ENCODE measurements at regions not wholly inside any gene's neighbourhood (a gene's known extent, or its start where the extent isn't known, plus 50 kb on each side); places are given as distances from the start of the nearest gene placed in this dataset.
"Not testable (repeated sequence)": the region's sequence is repeated elsewhere in the genome, so short reads cannot be mapped to it uniquely, and the experiment has no call there.

DNA sequence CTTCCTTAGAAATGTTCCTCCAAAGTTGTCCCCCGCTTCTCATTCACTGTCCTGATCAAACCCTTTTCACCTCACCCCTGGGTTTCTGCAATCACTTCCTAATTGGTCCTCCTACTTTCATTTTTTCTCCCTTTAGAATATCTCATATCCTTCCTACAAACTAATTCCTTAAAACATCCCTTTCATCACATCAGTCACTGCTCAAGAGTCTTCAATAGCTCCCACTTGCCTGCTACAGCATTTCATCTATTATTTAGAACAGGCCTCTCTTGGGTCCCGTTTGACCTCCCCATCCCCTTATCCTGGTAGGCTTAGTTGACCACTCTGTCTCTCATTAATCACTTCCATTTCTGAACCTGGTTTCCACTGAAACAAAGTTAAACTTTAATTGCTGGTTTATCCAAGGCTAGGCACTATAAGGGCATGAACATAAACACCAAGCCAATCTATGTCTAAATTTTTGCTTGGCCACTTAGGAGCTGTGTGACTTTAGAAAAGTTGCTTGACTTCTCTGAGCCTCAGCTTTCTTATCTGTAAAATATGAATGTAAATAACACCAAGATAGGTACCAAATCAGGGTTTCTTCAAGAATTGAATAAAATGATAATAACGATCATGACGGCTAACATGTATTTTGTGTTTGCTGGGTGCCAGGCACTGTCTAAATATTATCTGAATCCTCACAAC, 202.1 kb upstream of the WWC1 start:
- no peak for DNase-seq

DNA sequence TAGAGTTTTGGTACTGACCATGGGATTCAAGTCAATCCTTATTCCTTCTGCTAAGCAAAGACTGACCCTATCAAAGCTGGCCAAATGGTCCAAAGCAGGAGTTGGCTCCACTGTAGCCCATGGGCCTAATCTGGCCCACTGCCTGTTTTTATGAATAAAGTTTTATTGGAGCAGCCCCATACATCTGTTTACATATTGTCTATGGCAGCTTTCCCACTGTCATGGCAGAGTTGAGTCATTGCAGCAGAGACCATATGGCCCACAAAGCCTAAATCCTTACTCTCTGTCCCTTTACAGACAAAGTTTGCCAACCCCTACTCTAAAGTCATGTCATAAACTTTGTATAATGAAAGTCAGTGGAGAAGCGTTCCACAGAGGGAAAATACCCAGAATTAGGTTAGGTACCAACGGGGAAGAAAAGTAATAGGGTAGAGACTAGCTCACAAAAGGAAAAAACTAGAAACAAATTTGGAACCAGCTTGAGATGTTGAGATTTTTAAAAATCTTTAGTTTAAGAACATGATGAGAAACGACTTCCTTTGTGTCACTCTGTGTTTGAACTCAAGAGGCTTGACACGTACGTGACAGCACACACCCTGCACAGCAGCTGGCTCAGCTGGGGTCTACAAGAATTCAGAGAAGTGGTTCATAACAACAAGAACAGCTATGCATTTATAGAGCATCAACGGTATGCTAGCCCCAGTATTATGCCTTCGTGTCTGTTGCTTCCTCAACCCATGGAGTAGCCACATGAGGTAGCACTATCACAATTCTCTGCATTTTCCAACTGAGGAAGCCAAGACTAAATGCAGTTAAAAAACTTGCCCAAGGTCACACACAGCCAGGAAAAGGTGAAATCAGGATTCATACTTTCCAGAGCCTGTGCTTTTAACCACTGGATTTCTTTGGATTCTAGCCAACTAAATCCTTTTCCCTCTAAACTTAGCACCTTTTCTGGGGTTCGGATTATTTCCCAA, 198.9 kb upstream of the WWC1 start:
- no peak for DNase-seq

DNA sequence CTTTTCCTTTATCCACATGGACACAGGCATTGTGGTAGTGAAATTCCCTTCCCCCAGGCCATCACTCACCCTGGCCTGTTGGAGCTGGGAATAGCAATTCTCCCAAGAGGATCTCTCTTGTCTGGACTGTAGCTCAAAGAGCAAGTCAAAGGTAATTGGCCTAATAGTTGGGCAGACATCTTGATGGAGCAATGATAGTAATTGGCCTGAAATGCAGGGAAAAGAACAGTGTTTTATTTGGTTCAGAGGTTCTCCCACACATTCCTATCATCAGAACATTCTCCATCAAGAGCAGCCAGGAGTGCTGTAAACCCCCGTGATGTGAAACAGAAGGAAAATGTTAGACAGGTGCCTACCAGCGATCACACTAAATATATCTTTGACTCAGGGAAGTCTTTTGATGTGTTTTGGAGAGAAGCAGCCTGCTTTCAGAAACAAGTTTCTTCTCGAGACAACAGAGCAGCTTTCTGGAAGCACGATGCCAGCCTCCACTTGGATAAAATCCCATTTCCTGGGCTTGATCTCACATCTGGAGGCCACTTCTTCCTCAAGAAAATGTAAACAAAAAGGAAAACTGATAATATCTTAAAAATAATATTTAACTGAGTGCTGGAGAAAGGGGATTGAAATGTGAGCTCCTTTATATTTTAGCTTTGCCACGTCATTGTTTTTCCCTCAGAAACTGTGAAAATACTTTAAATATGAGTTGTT, 198.1 kb upstream of the WWC1 start:
- DNase-seq, result no peak

DNA sequence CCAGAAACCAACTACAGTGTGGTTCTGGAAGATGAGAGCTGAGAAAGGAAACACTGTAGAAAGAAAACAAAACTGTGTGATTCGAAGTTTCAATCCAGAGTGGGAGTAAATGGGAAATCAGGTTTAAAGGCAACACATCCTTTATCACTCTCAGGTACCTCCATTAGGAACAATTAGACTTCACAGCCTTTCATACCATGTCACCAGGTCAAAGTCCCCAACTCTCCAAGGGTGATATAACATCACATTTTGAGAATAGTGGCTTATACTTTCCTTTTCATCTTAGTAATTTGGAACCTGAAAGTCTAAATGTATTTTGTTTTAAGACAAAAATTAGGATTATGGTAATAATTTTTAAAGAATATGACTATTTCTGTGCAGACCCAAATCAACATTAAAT, 194.9 kb upstream of the WWC1 start:
- DNase-seq, result no peak

DNA sequence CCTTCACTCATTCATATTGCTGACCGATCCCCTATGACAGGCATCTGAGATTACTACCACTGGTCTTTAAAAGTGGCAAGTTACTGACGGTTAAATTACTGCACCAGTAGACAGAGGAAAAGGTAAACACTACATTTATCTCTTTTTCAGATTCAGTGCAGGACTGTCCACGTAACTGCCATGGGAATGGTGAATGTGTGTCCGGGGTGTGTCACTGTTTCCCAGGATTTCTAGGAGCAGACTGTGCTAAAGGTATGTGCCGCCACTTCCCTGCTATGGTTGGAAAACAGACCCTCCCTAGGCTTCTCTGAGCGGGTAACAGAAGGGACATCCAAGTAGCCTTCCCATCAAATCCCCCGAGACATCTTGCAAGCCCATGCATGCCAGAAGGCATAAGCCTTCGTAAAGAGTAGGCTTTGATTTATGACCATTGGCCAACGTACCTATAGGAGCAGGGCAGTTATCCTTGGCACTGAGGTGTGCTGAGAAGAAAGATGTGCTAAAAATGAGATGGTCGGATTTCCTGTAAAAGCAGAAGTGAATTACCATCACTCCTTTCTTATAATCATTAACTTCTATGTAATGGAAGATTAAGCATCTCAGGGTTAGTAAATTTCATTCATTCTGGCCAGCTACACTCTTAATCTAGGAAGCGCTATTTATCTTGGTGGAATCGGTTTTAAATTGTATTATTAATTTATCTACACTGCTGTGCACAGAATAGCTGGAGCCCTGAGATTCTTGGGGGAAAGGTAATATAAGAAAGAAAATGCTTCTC, 193.4 kb upstream of the WWC1 start:
- no peak for DNase-seq

DNA sequence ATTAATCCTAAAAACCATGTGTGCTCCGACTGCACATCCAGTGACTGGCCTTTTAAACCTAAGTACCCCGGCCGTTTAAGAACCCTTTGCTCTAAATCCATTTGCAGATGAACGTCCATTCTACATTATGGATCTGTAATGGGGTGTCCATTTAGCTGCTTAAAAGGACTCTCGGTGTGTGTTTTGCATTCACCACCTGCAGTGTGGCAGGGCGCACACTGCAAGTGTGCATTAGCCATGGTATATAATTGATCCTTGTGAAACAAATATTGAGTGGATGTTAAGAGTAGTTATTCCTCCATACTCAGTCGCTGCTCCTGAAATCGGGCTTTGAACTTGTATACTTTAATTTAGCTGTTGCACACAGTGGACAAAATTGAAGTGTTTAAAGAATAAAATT, 190.1 kb upstream of the WWC1 start:
- DNase-seq, result no peak

DNA sequence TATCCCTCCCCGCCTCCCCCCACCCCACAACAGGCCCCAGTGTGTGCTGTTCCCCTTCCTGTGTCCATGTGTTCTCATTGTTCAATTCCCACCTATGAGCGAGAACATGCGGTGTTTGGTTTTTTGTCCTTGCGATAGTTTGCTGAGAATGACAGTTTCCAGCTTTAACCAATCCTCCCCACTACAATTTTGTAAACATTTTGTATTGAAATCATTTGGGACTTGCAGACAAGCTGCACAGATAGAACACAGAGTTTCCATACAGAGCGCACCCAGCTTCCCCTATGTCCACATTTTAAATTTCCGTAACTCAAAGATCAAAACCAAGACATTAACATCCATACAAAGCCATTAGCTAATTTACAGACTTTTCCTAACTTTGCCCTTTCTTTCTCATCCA, 188.4 kb upstream of the WWC1 start:
- not testable (repeated sequence) for DNase-seq

DNA sequence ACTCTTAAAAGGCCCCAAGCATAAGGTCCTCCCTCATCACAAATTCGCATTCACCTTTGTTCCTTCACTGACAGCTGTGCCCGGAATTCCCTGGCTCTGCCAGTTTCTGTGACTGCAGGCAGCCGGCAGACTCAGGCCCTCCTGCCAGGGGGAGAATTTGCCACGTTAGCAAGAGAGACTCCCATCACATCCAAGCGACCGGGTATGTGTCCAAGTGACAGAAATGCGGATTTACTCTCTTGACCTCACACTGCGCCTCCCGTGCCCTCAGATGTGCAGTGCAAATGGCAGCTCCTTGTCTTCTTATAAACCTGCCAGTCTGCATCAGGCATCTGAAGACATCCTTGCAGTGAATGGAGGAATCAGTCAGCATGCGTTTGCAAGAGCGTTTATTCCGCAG, 187.1 kb upstream of the WWC1 start:
- no peak for DNase-seq

DNA sequence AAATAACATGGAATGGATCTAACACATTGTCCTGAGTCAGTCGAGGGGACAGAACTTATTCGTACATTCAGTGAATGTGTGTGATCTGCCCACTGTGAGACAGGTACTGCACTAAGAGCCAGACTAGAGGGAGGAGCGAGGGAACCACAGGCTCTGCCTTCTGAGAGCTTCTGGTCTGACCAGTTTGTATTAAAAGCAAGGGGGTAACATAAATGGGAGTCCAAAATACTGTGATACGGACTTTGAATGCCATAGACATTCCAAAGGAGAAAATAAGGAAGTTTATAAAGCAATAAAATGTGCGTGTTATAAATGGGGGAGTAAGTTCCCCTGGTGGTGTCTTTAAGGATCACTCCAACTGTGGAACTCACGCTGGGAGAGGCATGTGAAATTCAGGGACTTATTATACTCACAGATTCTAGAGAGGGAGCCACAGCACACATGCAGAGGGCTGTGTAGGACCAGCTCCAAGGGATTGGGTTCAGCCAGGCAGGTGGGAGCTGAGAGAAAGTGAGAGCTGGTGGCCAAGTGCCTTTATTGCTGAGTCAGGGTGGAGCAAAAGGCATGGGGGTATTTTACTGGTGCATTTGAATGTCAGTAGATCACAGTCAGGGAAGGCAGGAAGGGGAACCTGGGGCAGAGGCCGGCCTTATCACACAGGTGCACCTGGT, 186.5 kb upstream of the WWC1 start:
- DNase-seq, result no peak

DNA sequence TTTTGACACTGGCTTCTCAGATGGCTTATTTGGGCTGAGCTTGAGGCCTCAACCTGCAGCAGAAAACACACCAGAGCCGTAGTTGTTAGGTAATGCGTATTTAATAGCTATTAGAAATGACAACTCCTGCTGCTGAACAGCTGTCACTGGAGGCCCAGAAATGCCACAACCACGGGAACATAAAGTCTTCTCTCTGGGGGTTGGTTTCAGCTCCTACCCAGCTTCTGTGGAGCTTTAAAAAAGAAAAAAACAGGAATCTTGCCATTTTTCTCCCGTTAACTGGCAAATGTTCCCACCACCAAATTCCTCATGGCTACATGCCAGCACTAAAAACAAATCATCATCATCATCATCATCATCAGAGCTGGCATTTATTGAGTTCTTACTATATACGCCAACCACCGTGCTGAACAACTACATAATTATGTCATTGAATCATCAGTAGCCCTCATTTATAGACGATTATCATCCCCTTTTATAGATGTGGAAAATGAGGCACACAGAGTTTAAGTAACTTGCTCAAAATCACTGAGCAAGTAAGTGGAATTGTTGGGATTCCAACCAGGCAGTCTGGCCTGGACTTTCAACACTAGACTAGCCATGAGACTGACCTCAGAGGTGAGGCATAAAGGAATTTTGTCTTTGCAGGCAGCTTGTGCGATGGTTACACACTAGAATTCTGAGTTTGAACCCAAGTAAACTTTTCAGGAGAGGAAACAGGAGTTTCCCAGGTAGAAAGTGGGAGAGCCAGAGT, 185.3 kb upstream of the WWC1 start:
- no peak for DNase-seq

DNA sequence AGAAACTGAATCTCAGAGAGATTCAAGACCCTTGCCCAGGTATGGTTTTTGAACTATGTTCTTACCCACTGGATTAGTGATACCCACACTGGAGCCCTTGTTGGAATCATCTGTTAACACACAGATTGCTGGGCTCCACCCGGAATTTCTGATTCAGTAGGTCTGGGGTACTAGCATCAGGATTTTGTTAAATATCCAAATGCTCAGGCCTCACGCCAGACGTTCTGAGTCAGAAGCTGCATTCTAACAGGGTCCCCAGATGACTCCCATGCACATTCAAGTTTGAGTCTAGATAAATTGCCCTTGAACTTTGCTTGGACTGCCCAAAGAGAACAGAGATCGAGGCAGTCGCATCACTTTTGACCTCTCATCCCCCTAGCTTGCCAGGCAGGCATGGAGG, 182.0 kb upstream of the WWC1 start:
- no peak for DNase-seq

DNA sequence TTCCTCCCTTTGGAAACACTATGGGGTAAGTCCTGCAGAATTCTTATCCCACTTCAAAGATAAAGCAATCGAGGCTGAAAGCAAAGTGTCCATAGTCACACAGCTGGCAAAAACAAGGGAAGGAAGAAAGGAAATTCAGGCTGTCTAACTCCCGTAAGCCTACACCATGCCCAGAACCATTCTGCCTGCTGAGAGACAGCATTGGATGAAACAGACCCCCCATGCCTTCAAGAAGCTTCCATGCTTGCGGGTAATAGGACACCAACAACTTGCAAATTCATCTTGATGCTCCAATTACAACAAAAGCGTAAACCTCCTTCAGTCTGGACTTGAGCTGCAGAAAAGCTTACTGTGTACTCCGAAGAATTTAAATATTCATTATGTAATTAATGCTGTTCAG, 181.1 kb upstream of the WWC1 start:
- DNase-seq, result no peak

DNA sequence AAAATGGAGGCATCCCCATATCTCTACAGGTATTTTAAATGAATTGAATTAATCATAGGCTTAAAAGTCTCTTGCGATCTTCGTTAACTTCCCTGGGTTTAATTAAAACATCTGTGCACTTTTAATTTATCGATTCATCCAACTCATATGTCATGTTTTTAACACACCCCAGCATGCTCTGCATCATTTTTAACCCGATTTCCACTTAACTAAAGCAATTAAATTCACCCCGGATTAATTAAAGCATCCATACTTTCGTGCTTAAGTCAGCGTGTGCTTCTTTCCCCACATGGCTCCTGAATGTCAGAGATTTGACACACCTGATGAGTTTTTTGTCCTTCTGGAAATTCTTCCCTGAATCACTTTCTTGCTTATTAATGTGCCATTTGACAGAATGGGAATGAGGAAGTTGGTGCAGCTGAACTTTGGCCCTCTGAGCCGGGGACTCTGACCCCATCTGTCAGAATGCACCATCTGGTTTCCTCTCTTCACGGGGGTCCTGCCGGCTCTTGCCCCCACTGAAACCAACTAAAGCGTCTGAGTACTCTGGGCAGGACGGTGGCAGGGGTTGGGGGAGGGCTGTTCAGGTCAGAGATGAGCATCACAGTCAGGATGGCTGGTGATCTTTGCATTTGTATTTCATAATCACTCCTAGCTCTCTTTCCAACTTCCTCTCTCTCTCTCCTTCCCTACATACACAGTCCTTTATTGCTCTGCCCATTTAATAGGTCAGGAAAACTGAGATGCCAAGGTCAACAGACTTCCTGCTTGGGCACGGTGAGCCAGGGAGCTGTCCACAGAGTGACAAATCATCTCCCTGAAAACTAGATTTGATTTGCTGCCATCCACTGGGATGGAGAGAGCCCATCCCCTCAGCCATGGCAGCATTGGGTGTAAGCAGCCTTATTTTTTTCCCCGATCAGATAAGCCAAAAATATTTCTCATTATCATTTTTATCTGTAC, 180.3 kb upstream of the WWC1 start:
- no peak for DNase-seq

DNA sequence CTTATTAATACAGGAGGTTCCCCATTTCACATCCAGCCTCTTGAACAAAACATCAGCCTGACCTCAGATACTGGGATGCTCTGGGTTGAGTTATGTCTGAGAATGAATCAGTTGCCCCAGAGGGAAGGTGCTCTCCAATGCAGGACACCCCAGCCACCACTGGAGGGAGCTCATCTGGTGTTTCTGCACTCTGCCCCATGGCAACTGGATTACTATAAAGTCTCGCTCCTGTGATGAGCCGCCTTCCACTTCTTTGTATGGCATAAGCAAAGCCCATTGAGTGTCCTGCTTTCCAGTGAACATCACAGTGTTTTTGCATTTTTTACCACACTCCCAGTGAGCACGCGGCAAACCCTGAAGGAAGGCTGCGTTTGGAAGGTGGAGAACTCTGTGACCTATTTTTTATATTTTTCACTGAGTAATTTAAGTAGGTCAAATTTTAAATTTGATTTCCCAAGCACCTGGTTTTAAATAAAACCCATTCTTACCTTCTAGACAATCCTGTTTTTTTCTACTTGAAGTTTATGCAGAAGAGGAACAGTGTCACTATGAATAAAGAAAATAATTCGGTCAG, 176.9 kb upstream of the WWC1 start:
- peak; percentile 48 for DNase-seq

DNA sequence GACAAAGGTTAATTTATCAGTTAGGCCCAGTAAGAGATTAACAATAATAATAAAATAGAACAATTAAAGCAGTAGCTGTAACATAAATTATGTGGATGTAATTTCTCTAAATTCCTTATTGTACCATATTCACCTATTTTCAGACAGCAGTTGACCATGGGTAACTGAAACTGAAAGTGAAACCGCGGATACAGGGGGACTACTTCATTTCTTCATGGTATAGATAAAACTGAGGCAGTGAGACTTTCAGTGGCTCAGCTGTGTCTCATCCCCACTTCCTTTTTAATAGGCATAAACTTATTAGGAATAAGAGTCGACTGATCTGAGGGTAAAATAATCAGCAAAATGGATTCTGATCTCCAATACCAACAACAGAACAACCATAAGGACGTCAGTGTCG, 174.0 kb upstream of the WWC1 start:
- DNase-seq, result no peak

DNA sequence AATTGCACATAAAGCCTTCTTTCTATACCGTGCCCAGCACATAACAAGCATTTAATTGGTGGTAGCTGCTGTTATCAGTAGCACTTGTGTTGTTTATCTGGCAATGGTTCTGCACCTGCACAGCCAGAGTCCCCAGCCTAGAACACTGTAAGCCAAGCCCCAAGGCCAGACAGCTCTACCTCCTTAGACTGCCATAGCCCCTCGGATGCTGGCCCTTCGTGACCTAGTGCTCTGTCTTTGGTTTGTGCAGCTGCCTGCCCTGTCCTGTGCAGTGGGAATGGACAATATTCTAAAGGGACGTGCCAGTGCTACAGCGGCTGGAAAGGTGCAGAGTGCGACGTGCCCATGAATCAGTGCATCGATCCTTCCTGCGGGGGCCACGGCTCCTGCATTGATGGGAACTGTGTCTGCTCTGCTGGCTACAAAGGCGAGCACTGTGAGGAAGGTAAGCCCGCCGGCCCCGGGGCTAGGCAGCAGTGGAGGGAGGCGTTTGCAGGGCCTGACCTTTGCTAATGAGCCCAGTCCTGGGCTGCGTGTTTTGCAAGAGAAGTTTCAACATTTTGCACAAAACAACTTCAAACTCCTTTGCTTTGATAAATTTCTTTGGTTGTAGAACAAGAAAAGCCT, 173.3 kb upstream of the WWC1 start:
- DNase-seq, result no peak

DNA sequence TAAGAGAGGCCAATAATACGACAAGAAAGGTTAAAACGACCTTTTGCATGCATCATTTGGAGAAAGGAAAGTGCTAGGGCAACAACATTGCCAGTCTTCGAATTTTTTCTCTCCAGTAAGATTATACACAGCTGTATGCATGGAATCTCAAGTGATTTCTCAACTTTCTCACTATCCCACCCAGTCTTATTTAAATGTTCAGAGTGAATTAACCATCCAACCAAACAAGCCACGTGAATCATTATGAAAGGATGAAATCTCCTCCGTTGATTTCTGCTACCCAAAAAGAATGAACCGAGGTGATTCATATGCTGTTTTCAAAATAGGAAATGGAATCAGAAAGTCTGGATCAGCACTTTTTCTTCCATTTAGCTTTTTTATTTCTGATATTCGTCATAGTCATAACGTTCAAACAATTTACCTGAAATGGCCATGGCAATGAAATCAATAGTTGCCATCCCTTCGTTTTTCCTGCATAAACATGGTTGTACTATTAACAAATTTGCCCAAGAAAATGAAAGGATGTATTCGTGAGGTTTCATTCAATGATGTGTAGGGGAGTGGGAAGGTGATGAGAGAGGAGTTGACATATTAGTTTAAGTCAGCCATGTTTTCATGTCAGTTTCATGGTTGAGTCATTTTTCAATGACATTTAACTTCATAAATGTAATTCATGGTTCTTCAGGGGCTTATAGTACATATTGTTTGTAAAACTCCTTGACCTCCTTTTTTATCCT, 170.9 kb upstream of the WWC1 start:
- DNase-seq, result no peak

DNA sequence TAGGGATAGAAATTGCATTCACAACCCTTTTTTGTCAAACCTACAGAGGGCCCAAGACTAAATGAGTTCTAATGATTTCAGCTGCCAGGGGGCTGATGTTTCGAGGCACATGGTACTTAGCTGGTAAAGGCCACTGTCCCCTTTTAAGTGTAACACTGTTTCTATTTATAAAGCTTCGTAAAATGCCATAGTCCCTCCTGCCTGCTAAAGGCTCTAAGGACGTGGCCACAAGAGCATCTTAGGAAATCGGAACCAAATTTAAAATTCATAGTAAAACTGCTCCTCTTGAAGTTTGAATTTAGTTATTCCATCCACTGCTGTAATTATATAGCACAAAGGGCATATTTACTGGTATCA, 170.3 kb upstream of the WWC1 start:
- no peak for DNase-seq

Data from 8988T (cell line).